ENCODE measurements at regions not wholly inside any gene's neighbourhood (a gene's known extent, or its start where the extent isn't known, plus 50 kb on each side); places are given as distances from the start of the nearest gene placed in this dataset.
"Not testable (repeated sequence)": the region's sequence is repeated elsewhere in the genome, so short reads cannot be mapped to it uniquely, and the experiment has no call there.

DNA sequence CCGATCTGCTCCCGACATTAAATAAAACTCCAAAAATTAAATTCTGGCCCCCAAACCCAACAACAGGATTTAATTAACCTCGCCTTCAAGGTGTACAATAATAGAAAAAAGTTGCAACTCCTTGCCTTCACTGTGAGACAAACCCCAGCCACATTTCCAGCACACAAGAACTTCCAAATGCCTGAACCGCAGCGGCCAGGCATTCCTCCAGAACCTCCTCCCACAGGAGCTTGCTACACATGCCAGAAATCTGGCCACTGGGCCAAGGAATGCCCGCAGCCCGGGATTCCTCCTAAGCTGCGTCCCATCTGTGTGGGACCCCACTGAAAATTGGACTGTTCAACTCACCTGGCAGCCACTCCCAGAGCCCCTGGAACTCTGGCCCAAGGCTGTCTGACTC lies 88.2 kb upstream of the TRIB2 start:
- TF ChIP-seq SUZ12 (IDR thresholded peaks at IDR 0.05; ENCODE audit: extremely low read depth, insufficient read depth, insufficient read length); ZNF274 (IDR thresholded peaks at IDR 0.05; ENCODE audit: low read depth, low read length): not testable (repeated sequence)
